ENCODE measurements at regions not wholly inside any gene's neighbourhood (a gene's known extent, or its start where the extent isn't known, plus 50 kb on each side); places are given as distances from the start of the nearest gene placed in this dataset.

DNA sequence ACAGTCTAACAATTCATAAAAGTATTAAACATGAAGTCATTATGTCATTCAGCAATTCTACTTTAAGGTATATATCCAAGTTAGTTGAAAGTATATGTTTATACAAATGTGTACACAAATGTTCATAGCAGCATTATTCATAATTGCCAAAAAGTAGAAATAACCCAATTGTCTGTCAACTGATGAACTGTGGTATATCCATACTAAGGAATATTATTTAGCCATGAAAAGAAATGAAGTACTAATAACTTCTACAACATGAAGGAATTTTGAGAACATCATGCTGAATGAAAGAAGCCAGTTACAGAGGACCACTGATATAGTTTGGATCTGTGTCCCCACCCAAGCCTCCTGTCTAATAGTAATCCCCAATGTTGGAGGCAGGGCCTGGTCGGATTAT lies 224.3 kb downstream of the SPATA31D1 start:
- no peak for TF ChIP-seq CTCF (IDR thresholded peaks at IDR 0.05)
- no peak for TF ChIP-seq POLR2A (IDR thresholded peaks at IDR 0.05)
- TF ChIP-seq POLR2AphosphoS5 (IDR thresholded peaks at IDR 0.05), result no peak
